ENCODE measurements at regions not wholly inside any gene's neighbourhood (a gene's known extent, or its start where the extent isn't known, plus 50 kb on each side); places are given as distances from the start of the nearest gene placed in this dataset.
A peak's percentile ranks its signal among the peaks of the same experiment; 100 is the strongest.

DNA sequence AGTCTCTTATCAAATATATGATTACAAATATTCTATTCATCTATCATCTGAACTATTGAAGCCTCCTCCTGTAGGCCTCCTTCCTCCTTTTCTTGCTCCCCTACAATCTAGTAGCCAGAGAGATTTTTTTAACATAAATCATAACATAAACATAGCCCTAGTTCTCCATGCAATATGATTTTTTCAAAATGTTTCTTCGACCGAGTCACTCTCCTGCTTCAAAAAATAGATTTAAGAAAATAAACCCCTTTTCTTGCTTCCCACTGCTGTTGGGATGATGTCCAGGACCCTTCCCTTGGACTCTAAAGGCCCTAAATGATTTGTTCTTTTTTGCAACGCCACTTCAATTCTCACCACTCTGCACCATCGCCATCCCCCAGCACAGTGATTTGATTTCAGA lies 319.7 kb upstream of the TSHZ3 start (continued):
- TF ChIP-seq FOSL2 (IDR thresholded peaks at IDR 0.05) (no peak), FOSL2 (CRISPR knock-in tag; IDR thresholded peaks at IDR 0.05) (no peak), HOXB13 (CRISPR knock-in tag; IDR thresholded peaks at IDR 0.05; ENCODE audit: low read depth) (no peak)

DNA sequence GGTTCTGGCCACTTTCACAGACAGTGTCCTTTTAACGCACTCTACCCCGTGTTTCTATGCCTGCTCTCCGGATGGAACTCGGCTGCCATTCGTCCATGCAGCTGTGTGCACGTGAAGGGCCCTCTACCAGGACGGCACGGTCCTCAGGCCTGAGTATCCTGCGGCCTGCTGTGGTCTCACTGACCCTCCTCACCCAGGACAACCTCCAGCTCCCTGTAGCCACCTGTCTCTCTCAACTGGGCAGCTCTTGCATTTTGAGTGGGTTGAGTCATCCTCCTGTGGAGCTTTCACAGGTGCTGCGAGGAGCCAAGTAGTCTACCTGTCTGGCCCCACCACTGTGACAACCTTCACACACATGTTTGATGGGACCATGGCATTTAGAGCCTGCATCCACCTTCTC lies 321.7 kb upstream of the TSHZ3 start:
- POLR2A ChIA-PET = no interaction called here
- no peak overlapping the region for H3K4me2 ChIP-seq
- ATAC-seq (no peak), FAIRE-seq (no peak), DNase-seq (ENCODE audit: low read depth in 1 of 2, low spot score in 1 of 2) (no peak)
- CTCF ChIA-PET = no interaction called here
- H3K9me3 ChIP-seq = no peaks in the 10 kb centered on the region
- no peaks in the 10 kb centered on the region for H3K4me1 ChIP-seq
- TF ChIP-seq RAD21 (conservative IDR thresholded peaks at IDR 0.05 in 1 of 2, IDR thresholded peaks at IDR 0.05 in 1 of 2) (no peak), RNF2 (IDR thresholded peaks at IDR 0.05; ENCODE audit: borderline replicate concordance, low read depth) (no peak), TFCP2L1 (CRISPR knock-in tag; IDR thresholded peaks at IDR 0.05) (no peak), MAZ (IDR thresholded peaks at IDR 0.05; ENCODE audit: borderline replicate concordance, low read depth, low read length) (no peak), EHF (CRISPR knock-in tag; IDR thresholded peaks at IDR 0.05) (no peak), POLR2AphosphoS2 (conservative IDR thresholded peaks at IDR 0.05; ENCODE audit: low read length) (no peak), GATA3 (IDR thresholded peaks at IDR 0.05; ENCODE audit: borderline replicate concordance) (no peak), RCOR1 (IDR thresholded peaks at IDR 0.05; ENCODE audit: low read depth, low read length) (no peak), TP53 (CRISPR knock-in tag; IDR thresholded peaks at IDR 0.05) (no peak), HOXB13 (CRISPR knock-in tag; IDR thresholded peaks at IDR 0.05; ENCODE audit: low read depth) (no peak), RFX5 (IDR thresholded peaks at IDR 0.05) (no peak), MYC (IDR thresholded peaks at IDR 0.05; ENCODE audit: borderline replicate concordance, low read length) (no peak)
- TF ChIP-seq, protein P1, sequence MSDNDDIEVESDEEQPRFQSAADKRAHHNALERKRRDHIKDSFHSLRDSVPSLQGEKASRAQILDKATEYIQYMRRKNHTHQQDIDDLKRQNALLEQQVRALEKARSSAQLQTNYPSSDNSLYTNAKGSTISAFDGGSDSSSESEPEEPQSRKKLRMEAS (IDR thresholded peaks at IDR 0.05) = no peak
- TF ChIP-seq, protein P2, sequence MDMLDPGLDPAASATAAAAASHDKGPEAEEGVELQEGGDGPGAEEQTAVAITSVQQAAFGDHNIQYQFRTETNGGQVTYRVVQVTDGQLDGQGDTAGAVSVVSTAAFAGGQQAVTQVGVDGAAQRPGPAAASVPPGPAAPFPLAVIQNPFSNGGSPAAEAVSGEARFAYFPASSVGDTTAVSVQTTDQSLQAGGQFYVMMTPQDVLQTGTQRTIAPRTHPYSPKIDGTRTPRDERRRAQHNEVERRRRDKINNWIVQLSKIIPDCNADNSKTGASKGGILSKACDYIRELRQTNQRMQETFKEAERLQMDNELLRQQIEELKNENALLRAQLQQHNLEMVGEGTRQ (IDR thresholded peaks at IDR 0.05) = no peak
- TF ChIP-seq, protein P3, sequence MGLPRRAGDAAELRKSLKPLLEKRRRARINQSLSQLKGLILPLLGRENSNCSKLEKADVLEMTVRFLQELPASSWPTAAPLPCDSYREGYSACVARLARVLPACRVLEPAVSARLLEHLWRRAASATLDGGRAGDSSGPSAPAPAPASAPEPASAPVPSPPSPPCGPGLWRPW (IDR thresholded peaks at IDR 0.05) = no peak
- H3K27ac ChIP-seq = no peak overlapping the region
- no peak overlapping the region for H3K4me3 ChIP-seq
- WGBS (ENCODE audit: missing lambda C conversion rate) = 11% methylated on average over 10 of the region's 10 CpGs

DNA sequence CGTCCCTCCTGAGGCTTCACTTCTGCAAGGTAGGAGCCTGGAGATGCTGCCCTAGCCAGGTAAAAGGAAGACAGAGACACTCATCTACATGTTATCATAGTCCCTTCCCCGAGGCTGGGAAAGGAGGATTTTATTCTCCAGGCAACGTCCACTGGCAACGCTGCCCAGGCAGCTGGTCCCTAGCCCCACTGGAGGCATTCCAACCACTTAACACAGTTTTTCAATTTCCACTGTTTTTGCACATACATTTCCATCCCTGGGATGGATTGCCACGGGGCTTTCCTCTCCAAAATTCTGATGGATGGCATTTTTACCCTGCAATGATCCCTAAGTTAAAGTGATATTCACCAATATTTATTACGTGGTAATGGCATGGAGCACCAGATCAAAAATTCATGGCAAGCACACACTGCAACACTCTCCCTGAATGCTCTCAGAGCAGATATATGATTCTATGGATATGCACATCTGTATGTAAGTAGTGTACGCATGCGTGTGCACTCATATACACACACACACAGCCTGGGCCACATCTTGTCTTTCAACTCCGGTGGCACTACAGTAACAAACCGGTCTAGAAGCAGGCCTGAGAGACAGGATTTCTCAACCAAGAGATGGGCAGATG lies 322.3 kb upstream of the TSHZ3 start:
- H3K4me2 ChIP-seq = no peak overlapping the region
- no peak for FAIRE-seq
- H3K4me1 ChIP-seq = no peaks in the 10 kb centered on the region
- POLR2A ChIA-PET = no interaction called here
- DNase-seq (ENCODE audit: low read depth in 1 of 2, low spot score in 1 of 2) = no peak
- no peak overlapping the region for H3K4me3 ChIP-seq
- H3K9me3 ChIP-seq = no peaks in the 10 kb centered on the region
- no peak for ATAC-seq
- no peak overlapping the region for H3K27ac ChIP-seq
- WGBS (ENCODE audit: missing lambda C conversion rate) = 20% methylated on average over 10 of the region's 10 CpGs
- CTCF ChIA-PET = no interaction called here
- TF ChIP-seq RFX5 (IDR thresholded peaks at IDR 0.05) (no peak), ZSCAN20 (CRISPR knock-in tag; IDR thresholded peaks at IDR 0.05) (no peak), RAD21 (conservative IDR thresholded peaks at IDR 0.05 in 1 of 2, IDR thresholded peaks at IDR 0.05 in 1 of 2) (no peak)

DNA sequence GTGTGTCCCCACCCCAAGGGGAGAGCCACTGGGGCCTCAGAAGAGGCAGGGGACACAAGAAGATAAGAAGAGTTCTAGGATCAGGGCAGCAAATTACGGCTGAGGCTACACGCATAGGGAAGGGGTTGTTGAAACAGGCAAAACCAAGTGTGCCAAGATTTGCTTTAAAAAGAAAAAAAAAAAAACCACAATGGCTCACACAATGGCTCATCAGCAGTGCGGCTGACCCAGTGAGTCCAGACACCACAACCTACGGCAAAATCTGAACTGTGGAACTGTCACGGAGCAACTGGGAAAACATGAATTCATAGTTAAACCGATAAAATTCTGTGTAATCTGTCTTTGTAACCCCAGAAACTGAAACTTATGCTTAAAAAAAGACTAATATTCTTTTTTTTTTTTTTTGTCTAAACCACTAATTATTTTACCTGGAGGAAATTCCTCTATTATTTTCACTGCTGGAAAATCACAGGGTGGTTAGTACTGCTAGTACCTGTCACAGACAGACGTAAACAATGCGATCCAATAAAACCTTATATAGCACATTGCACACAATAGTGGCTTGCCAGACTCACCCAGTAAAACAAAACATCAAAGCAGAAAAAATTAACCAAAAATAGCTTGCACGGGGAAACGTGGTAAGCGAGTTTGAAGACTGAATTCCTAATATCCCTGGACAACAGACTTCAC lies 325.4 kb upstream of the TSHZ3 start:
- ChIA-PET CTCF (no interaction called here), POLR2A (no interaction called here)
- FAIRE-seq (peak; percentile 70), ATAC-seq (no peak), DNase-seq (ENCODE audit: low read depth in 1 of 2, low spot score in 1 of 2) (no peak)
- Histone ChIP-seq H3K4me1 (no peaks in the 10 kb centered on the region), H3K9me3 (no peaks in the 10 kb centered on the region), H3K4me2 (no peak overlapping the region), H3K27ac (no peak overlapping the region), H3K4me3 (no peak overlapping the region)
- WGBS (ENCODE audit: missing lambda C conversion rate) = 37% methylated on average over 11 of the region's 11 CpGs
- no peak for TF ChIP-seq ESRRA (IDR thresholded peaks at IDR 0.05; ENCODE audit: borderline replicate concordance, low read length)
- TF ChIP-seq, protein P4, sequence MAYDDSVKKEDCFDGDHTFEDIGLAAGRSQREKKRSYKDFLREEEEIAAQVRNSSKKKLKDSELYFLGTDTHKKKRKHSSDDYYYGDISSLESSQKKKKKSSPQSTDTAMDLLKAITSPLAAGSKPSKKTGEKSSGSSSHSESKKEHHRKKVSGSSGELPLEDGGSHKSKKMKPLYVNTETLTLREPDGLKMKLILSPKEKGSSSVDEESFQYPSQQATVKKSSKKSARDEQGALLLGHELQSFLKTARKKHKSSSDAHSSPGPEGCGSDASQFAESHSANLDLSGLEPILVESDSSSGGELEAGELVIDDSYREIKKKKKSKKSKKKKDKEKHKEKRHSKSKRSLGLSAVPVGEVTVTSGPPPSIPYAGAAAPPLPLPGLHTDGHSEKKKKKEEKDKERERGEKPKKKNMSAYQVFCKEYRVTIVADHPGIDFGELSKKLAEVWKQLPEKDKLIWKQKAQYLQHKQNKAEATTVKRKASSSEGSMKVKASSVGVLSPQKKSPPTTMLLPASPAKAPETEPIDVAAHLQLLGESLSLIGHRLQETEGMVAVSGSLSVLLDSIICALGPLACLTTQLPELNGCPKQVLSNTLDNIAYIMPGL (CRISPR knock-in tag; IDR thresholded peaks at IDR 0.05; ENCODE audit: borderline replicate concordance) = no peak

Measured in A549 (cell line).